ENCODE measurements at regions not wholly inside any gene's neighbourhood (a gene's known extent, or its start where the extent isn't known, plus 50 kb on each side); places are given as distances from the start of the nearest gene placed in this dataset.

GRCh38 chr2:171241771-171242170 is 81.1 kb upstream of the TLK1 start:
- TF ChIP-seq CTCF (IDR thresholded peaks at IDR 0.05) = no peak

GRCh38 chr2:171238946-171239345 is 78.3 kb upstream of the TLK1 start:
- no peak overlapping the region for H3K4me3 Mint-ChIP-seq
- no peak overlapping the region for H3K27ac ChIP-seq (ENCODE audit: low read length)
- 64% methylated on average over 4 of the region's 4 CpGs for WGBS (ENCODE audit: insufficient coverage)
- no peaks in the 10 kb centered on the region for H3K9me3 Mint-ChIP-seq
- intact Hi-C loops (cut with micrococcal nuclease) = no loop called here
- no peak overlapping the region for H3K4me3 ChIP-seq (ENCODE audit: low read length)
- TF ChIP-seq CTCF (IDR thresholded peaks at IDR 0.05) = no peak
- no peak overlapping the region for H3K27ac Mint-ChIP-seq
- H3K9me3 ChIP-seq (ENCODE audit: control insufficient read depth, insufficient read depth, low read length) = no peaks in the 10 kb centered on the region
- H3K36me3 ChIP-seq (ENCODE audit: control insufficient read depth, insufficient read depth, low read length) = no peaks in the 10 kb centered on the region
- no peaks in the 10 kb centered on the region for H3K27me3 ChIP-seq (ENCODE audit: control insufficient read depth, insufficient read depth, low read length)
- H3K27me3 Mint-ChIP-seq (ENCODE audit: low read depth in 2 of 2) = peaks cover 12 to 27% of the 10 kb centered on the region in 2 donors
- DNase-seq (no peak), ATAC-seq (no peak)
- H3K4me1 ChIP-seq (ENCODE audit: control insufficient read depth, insufficient read depth, low read length) = no peaks in the 10 kb centered on the region
- no peaks in the 10 kb centered on the region for H3K36me3 Mint-ChIP-seq
- no peaks in the 10 kb centered on the region for H3K4me1 Mint-ChIP-seq

More at GRCh38 chr2:171241771-171242170, 81.1 kb upstream of the TLK1 start:
- Mint-ChIP-seq H3K9me3 (no peaks in the 10 kb centered on the region), H3K27ac (no peak overlapping the region), H3K27me3 (ENCODE audit: low read depth in 2 of 2) (peaks cover 6 to 13% of the 10 kb centered on the region in 2 donors), H3K4me1 (no peaks in the 10 kb centered on the region), H3K36me3 (no peaks in the 10 kb centered on the region), H3K4me3 (no peak overlapping the region)
- peaks cover 4% of the 10 kb centered on the region for H3K9me3 ChIP-seq (ENCODE audit: control insufficient read depth, insufficient read depth, low read length)
- H3K27me3 ChIP-seq (ENCODE audit: control insufficient read depth, insufficient read depth, low read length) = no peaks in the 10 kb centered on the region
- H3K27ac ChIP-seq (ENCODE audit: low read length) = no peak overlapping the region
- ATAC-seq = no peak
- no peak for DNase-seq
- no peaks in the 10 kb centered on the region for H3K4me1 ChIP-seq (ENCODE audit: control insufficient read depth, insufficient read depth, low read length)
- WGBS (ENCODE audit: insufficient coverage) = 94% methylated on average over 1 of the region's 1 CpG
- intact Hi-C loops (cut with micrococcal nuclease) = loop anchor here (10.0 kb wide), 1 partner anchor 267 kb away; no protein-coding TSS in a partner anchor
- H3K36me3 ChIP-seq (ENCODE audit: control insufficient read depth, insufficient read depth, low read length) = no peaks in the 10 kb centered on the region
- H3K4me3 ChIP-seq (ENCODE audit: low read length) = no peak overlapping the region

- intact Hi-C loops (cut with micrococcal nuclease) = no loop called here
- DNase-seq = no peak
- Histone ChIP-seq H3K36me3 (ENCODE audit: control insufficient read depth, insufficient read depth, low read length) (no peaks in the 10 kb centered on the region), H3K27me3 (ENCODE audit: control insufficient read depth, insufficient read depth, low read length) (no peaks in the 10 kb centered on the region), H3K9me3 (ENCODE audit: control insufficient read depth, insufficient read depth, low read length) (no peaks in the 10 kb centered on the region), H3K4me3 (ENCODE audit: low read length) (no peak overlapping the region), H3K4me1 (ENCODE audit: control insufficient read depth, insufficient read depth, low read length) (no peaks in the 10 kb centered on the region), H3K27ac (ENCODE audit: low read length) (no peak overlapping the region)
- Mint-ChIP-seq H3K27me3 (ENCODE audit: low read depth in 2 of 2) (peaks cover 18 to 37% of the 10 kb centered on the region in 2 donors), H3K36me3 (no peaks in the 10 kb centered on the region), H3K9me3 (no peaks in the 10 kb centered on the region), H3K4me1 (no peaks in the 10 kb centered on the region), H3K27ac (no peak overlapping the region), H3K4me3 (no peak overlapping the region)
- no peak for ATAC-seq
- no peak for TF ChIP-seq CTCF (IDR thresholded peaks at IDR 0.05)
- 61% methylated on average over 4 of the region's 5 CpGs for WGBS (ENCODE audit: insufficient coverage)
Observed at GRCh38 chr2:171237751-171238505, 77.2 kb upstream of the TLK1 start.

Data from natural killer cell (primary cell).